ENCODE measurements at regions not wholly inside any gene's neighbourhood (a gene's known extent, or its start where the extent isn't known, plus 50 kb on each side); places are given as distances from the start of the nearest gene placed in this dataset.

- ChIA-PET CTCF (no interaction called here), POLR2A (no interaction called here)
- Histone ChIP-seq H3K27me3 (ENCODE audit: control insufficient read depth in 2 of 2, insufficient read depth in 2 of 2, low read length in 2 of 2) (no peaks in the 10 kb centered on the region), H3K4me2 (ENCODE audit: insufficient read depth, low read length) (no peak overlapping the region), H3K79me2 (ENCODE audit: control insufficient read depth, insufficient read depth, low read length) (no peaks in the 10 kb centered on the region), H3K9ac (replicated peaks; ENCODE audit: extremely low read depth, insufficient read depth, low read length) (no peak overlapping the region), H3K36me3 (ENCODE audit: control insufficient read depth in 2 of 2, extremely low read depth in 1 of 2, insufficient read depth in 2 of 2, low read length in 2 of 2) (no peaks in the 10 kb centered on the region), H4K20me1 (replicated peaks; ENCODE audit: control insufficient read depth, extremely low read depth, insufficient read depth, low read length) (no peaks in the 10 kb centered on the region), H3K4me1 (ENCODE audit: control insufficient read depth, extremely low read depth, insufficient read depth, low read length) (no peaks in the 10 kb centered on the region), H3K27ac (ENCODE audit: insufficient read depth, low read depth, low read length) (no peak overlapping the region), H3K4me3 (replicated peaks in 1 of 3; ENCODE audit: insufficient read depth in 1 of 3, low read depth in 1 of 3, low read length in 3 of 3) (no peak overlapping the region), H3K9me3 (replicated peaks; ENCODE audit: control insufficient read depth, insufficient read depth, low read length) (no peaks in the 10 kb centered on the region), H2AFZ (ENCODE audit: low read depth, low read length) (no peak overlapping the region), H3K9me1 (replicated peaks; ENCODE audit: control insufficient read depth, extremely low read depth, insufficient read depth, low read length) (no peaks in the 10 kb centered on the region)
- intact Hi-C loops (cut with micrococcal nuclease) (no loop called here), dilution Hi-C loops (cut with MboI; ENCODE audit: extremely low pct_ligation_motif_present, low sequenced_read_pairs) (no loop called here)
- DNase-seq (ENCODE audit: low read depth, low spot score), result no peak
- TF ChIP-seq MYC (IDR thresholded peaks at IDR 0.05; ENCODE audit: low read depth, low read length) (no peak), CTCF (IDR thresholded peaks at IDR 0.05; ENCODE audit: extremely low read depth in 1 of 2, insufficient read depth in 1 of 2, low read depth in 1 of 2, low read length in 2 of 2) (no peak)
- BruUV-seq (replicated peaks), result no TSS peak
- FAIRE-seq, result no peak
Measured at GRCh38 chr12:88354691-88355090, 212.6 kb downstream of the TMTC3 start.

- no peaks in the 10 kb centered on the region for H3K36me3 ChIP-seq (ENCODE audit: control insufficient read depth in 2 of 2, extremely low read depth in 1 of 2, insufficient read depth in 2 of 2, low read length in 2 of 2)
- no peak overlapping the region for H3K9ac ChIP-seq (replicated peaks; ENCODE audit: extremely low read depth, insufficient read depth, low read length)
- BruUV-seq (replicated peaks), result no TSS peak
- CTCF ChIA-PET, result no interaction called here
- H3K27me3 ChIP-seq (ENCODE audit: control insufficient read depth in 2 of 2, insufficient read depth in 2 of 2, low read length in 2 of 2), result no peaks in the 10 kb centered on the region
- intact Hi-C loops (cut with micrococcal nuclease) (no loop called here), dilution Hi-C loops (cut with MboI; ENCODE audit: extremely low pct_ligation_motif_present, low sequenced_read_pairs) (no loop called here)
- H3K79me2 ChIP-seq (ENCODE audit: control insufficient read depth, insufficient read depth, low read length), result no peaks in the 10 kb centered on the region
- no peaks in the 10 kb centered on the region for H4K20me1 ChIP-seq (replicated peaks; ENCODE audit: control insufficient read depth, extremely low read depth, insufficient read depth, low read length)
- DNase-seq (ENCODE audit: low read depth, low spot score) (no peak), FAIRE-seq (no peak)
- no peaks in the 10 kb centered on the region for H3K4me1 ChIP-seq (ENCODE audit: control insufficient read depth, extremely low read depth, insufficient read depth, low read length)
- no peak overlapping the region for H3K4me3 ChIP-seq (replicated peaks in 1 of 3; ENCODE audit: insufficient read depth in 1 of 3, low read depth in 1 of 3, low read length in 3 of 3)
- no peaks in the 10 kb centered on the region for H3K9me1 ChIP-seq (replicated peaks; ENCODE audit: control insufficient read depth, extremely low read depth, insufficient read depth, low read length)
- H3K9me3 ChIP-seq (replicated peaks; ENCODE audit: control insufficient read depth, insufficient read depth, low read length), result no peaks in the 10 kb centered on the region
- POLR2A ChIA-PET, result no interaction called here
- no peak overlapping the region for H2AFZ ChIP-seq (ENCODE audit: low read depth, low read length)
- H3K4me2 ChIP-seq (ENCODE audit: insufficient read depth, low read length), result no peak overlapping the region
- H3K27ac ChIP-seq (ENCODE audit: insufficient read depth, low read depth, low read length), result no peak overlapping the region
- TF ChIP-seq MAX (IDR thresholded peaks at IDR 0.05; ENCODE audit: insufficient read depth, insufficient read length), result no peak
- TF ChIP-seq MYC (IDR thresholded peaks at IDR 0.05; ENCODE audit: low read depth, low read length), result no peak
- no peak for TF ChIP-seq FOS (IDR thresholded peaks at IDR 0.05; ENCODE audit: borderline replicate concordance, insufficient read depth, low read length)
- TF ChIP-seq GATA2 (IDR thresholded peaks at IDR 0.05; ENCODE audit: insufficient read depth, insufficient read length, low read depth, low read length), result no peak
- TF ChIP-seq POLR2A (IDR thresholded peaks at IDR 0.05; ENCODE audit: low read depth, low read length), result no peak
- TF ChIP-seq EZH2 (IDR thresholded peaks at IDR 0.05; ENCODE audit: borderline replicate concordance, low read depth, low read length, severe bottlenecking), result no peak
- no peak for TF ChIP-seq JUN (IDR thresholded peaks at IDR 0.05; ENCODE audit: borderline replicate concordance, insufficient read depth, insufficient read length, low read depth)
- no peak for TF ChIP-seq CTCF (IDR thresholded peaks at IDR 0.05; ENCODE audit: extremely low read depth in 1 of 2, insufficient read depth in 1 of 2, low read depth in 1 of 2, low read length in 2 of 2)
- TF ChIP-seq POLR2AphosphoS5 (IDR thresholded peaks at IDR 0.05; ENCODE audit: insufficient read depth, low read depth, low read length), result no peak
Measured at GRCh38 chr12:88360343-88360742, 218.2 kb downstream of the TMTC3 start.

Measured in endothelial cell of umbilical vein (primary cell).